Sigmoid colon (tissue), 4 donors: ENCODE measurements at regions not wholly inside any gene's neighbourhood (a gene's known extent, or its start where the extent isn't known, plus 50 kb on each side); places are given as distances from the start of the nearest gene placed in this dataset.

Experiments used
- CTCF ChIP-seq, 4 experiments: fragments of 450-650 bp in 3 of 4; fragments of 200-600 bp in 1 of 4; IDR thresholded peaks; one replicate each; pipeline ENCODE4 v1.5.1; 2016 to 2019; ENCODE audit warnings: antibody characterized with exemption in 4 of 4, mild to moderate bottlenecking in 3 of 4, moderate library complexity in 2 of 4
- EP300 ChIP-seq, 4 donors: sonication (generic); formaldehyde crosslinking; IDR thresholded peaks; one replicate each; pipeline ENCODE4 v1.6.1; 2017; ENCODE audit warnings: antibody characterized with exemption in 4 of 4
- POLR2A ChIP-seq, 2 donors: fragments of 450-650 bp; IDR thresholded peaks; one replicate each; pipeline ENCODE4 v1.6.1; 2016; ENCODE audit warnings: antibody characterized with exemption in 2 of 2, mild to moderate bottlenecking in 2 of 2, moderate library complexity in 2 of 2

GRCh38 chr7:155862123-155862892 is 50.0 kb upstream of the SHH start:
- TF ChIP-seq POLR2A (IDR thresholded peaks at IDR 0.05) (no peak), CTCF (IDR thresholded peaks at IDR 0.05) (no peak), EP300 (IDR thresholded peaks at IDR 0.05) (no peak)
